ENCODE measurements at regions not wholly inside any gene's neighbourhood (a gene's known extent, or its start where the extent isn't known, plus 50 kb on each side); places are given as distances from the start of the nearest gene placed in this dataset.

- TF ChIP-seq CTCF (IDR thresholded peaks at IDR 0.05) = no peak
- no peak for TF ChIP-seq EZH2 (IDR thresholded peaks at IDR 0.05; ENCODE audit: borderline replicate concordance, insufficient read depth, low read depth, low read length, poor library complexity, severe bottlenecking)
Measured at GRCh38 chr17:73799096-73799495, 154.9 kb upstream of the SDK2 start.

Data from B cell (primary cell).